ENCODE measurements at regions not wholly inside any gene's neighbourhood (a gene's known extent, or its start where the extent isn't known, plus 50 kb on each side); places are given as distances from the start of the nearest gene placed in this dataset.

- 74 to 82% (median 76%) methylated on average over 1 of the region's 1 CpG for WGBS, 4 donors
- TF ChIP-seq POLR2A (IDR thresholded peaks at IDR 0.05) (no peak), CTCF (IDR thresholded peaks at IDR 0.05) (no peak)
Measured at GRCh38 chr2:46246790-46247189, 50.4 kb upstream of the EPAS1 start.

More at GRCh38 chr2:46246790-46247189, 50.4 kb upstream of the EPAS1 start:
- no peak for DNase-seq
- no peaks in the 10 kb centered on the region for H3K36me3 ChIP-seq (replicated peaks in 1 of 2)
- H3K4me3 ChIP-seq: no peak overlapping the region
- no peaks in the 10 kb centered on the region for H3K4me1 ChIP-seq (replicated peaks in 1 of 2)
- intact Hi-C loops (cut with DNase I): no loop called here
- H3K27me3 ChIP-seq: no peaks in the 10 kb centered on the region
- no peak overlapping the region for H3K27ac ChIP-seq
- no peaks in the 10 kb centered on the region for H3K9me3 ChIP-seq (replicated peaks in 1 of 3)

Data from adrenal gland (tissue), 9 donors.